Fibroblast of lung (primary cell): ENCODE measurements at regions not wholly inside any gene's neighbourhood (a gene's known extent, or its start where the extent isn't known, plus 50 kb on each side); places are given as distances from the start of the nearest gene placed in this dataset.

Experiments
- CTCF ChIP-seq, 2 donors: IDR thresholded peaks in 1 of 2; conservative IDR thresholded peaks in 1 of 2; 1 replicate in 1 of 2; 2 replicates in 1 of 2; pipeline ENCODE4 v1.5.1; 2011 to 2012; ENCODE audit warnings: low read length in 2 of 2, control low read depth in 1 of 2, inconsistent platforms in 1 of 2, low read depth in 1 of 2, mild to moderate bottlenecking in 1 of 2
- EZH2 ChIP-seq: IDR thresholded peaks from 2 replicates; pipeline ENCODE4 v1.5.1; 2012; ENCODE audit warnings: low read length, control low read depth, mild to moderate bottlenecking; ENCODE audit errors: missing control alignments

- TF ChIP-seq CTCF (conservative IDR thresholded peaks at IDR 0.05 in 1 of 2, IDR thresholded peaks at IDR 0.05 in 1 of 2; ENCODE audit: low read depth in 1 of 2, low read length in 2 of 2) (no peak), EZH2 (no peak)
Measured at GRCh38 chr3:117191245-117191644, 481.7 kb downstream of the TUSC7 start.
